ENCODE measurements at regions not wholly inside any gene's neighbourhood (a gene's known extent, or its start where the extent isn't known, plus 50 kb on each side); places are given as distances from the start of the nearest gene placed in this dataset.

DNA sequence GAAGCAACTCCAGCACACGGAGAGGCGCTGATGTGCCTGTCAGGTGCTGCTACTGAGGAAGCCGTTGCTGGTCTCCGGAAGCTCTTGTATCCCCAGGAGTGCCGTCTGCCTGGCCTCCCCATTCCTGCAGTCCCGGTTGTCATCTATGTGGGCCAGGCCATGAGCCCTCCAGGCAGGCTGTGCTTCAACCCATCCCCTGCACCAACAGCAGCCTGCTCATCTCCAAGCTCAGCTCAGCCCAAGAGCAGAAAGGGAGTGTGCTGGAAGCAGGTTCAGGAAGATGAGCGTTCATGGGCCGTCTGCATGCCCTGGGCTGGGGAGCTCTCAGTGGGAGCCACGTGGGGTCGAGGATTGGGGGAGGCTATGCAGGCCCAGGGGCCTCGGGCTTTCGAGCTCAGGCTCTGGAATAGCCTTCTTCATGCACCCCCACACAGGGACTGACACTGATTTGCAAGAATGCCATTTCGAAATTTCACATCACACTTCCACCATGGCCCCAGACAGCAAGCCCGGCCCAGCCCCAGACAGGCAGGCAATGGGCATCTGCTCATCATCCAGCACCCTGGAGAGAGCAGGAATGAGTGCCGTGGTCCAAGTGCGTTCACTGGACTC lies 164.5 kb downstream of the KIF26A start:
- no peak for DNase-seq (ENCODE audit: extremely low read depth, low read depth)
- TF ChIP-seq, protein P1, sequence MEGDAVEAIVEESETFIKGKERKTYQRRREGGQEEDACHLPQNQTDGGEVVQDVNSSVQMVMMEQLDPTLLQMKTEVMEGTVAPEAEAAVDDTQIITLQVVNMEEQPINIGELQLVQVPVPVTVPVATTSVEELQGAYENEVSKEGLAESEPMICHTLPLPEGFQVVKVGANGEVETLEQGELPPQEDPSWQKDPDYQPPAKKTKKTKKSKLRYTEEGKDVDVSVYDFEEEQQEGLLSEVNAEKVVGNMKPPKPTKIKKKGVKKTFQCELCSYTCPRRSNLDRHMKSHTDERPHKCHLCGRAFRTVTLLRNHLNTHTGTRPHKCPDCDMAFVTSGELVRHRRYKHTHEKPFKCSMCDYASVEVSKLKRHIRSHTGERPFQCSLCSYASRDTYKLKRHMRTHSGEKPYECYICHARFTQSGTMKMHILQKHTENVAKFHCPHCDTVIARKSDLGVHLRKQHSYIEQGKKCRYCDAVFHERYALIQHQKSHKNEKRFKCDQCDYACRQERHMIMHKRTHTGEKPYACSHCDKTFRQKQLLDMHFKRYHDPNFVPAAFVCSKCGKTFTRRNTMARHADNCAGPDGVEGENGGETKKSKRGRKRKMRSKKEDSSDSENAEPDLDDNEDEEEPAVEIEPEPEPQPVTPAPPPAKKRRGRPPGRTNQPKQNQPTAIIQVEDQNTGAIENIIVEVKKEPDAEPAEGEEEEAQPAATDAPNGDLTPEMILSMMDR (IDR thresholded peaks at IDR 0.05; ENCODE audit: low read depth, low read length, missing control alignments) = no peak
- no peak overlapping the region for H3K4me3 ChIP-seq (replicated peaks; ENCODE audit: low read depth, low read length)

DNA sequence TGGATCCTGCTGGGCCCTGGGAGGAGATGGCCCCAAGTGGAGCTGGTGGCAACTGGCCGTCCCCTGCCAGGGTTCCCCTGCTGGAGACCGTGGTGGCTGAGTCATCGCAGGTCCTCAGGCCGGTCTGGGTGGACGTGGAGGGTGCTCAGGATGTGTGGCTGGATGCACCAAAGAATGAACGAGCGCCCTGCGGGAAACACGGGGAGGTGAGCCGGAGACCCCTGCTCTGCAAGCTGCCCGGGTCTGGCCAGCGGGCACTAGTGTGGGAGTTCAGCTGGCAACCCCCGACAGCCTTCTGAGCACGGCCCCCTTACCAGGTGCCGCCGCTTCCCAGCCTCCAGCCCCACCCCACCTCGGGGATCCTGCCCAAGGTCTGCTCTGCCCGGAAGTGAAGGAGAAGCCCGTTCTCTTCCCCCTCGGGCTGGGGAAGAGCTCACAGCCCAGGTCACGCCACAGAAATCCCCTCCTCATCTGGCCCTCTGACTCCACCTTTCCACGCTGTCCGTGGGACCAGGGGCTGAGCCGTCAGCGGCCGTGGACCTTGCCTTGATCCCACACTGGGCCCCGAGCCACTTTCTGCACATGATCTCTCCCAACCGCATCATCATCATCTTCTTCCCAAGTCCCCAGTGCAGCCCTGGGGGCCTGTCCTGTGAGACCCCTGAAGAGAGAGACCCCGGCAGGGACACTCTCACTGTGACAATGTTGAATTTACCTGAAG lies 165.5 kb downstream of the KIF26A start:
- no peak for DNase-seq (ENCODE audit: extremely low read depth, low read depth)
- H3K4me3 ChIP-seq (replicated peaks; ENCODE audit: low read depth, low read length) = no peak overlapping the region
- TF ChIP-seq, protein P1 (IDR thresholded peaks at IDR 0.05; ENCODE audit: low read depth, low read length, missing control alignments) = no peak

DNA sequence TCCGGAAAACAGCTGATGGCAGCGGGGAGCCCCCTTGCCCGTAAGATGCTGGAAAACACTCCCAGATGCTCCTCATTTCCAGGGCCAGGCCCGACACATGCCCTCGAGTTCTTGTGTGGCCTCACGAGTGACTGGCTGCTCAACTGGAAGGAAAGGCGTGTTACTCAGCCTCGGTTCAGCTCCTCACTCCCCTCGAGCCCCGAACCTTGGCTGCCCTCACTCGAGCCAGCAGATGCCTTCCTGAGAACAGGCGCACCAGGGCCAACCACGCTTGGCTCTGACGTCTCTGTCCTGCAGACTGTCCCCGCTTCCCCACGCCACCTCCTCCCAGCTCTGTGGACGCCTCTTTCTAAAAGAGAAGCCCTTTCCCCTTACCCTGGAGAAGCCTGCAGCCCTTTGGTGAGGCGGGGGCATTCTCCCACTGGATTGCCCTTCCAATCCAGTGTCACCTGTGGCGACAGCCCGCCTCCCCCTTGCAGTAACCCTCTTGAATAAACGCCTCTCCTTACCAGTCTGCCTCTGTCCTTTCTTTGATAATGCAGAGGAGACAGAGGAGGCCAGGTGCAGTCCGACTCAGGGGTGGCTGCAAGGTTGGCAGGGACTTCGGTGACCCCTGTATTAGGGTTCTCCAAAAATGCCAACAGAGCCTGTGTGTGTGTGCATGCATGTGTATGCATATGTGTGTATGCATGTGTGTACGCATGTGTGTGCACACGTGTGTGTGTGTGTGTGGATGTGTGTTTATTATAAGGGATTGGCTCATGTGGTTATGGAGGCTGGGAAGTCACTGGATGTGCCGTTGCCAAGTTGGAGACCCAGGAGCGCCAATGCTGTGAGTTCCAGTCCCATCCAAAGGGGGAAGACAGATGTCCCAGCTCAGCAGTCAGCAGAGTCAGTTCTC lies 166.3 kb downstream of the KIF26A start:
- no peak for DNase-seq (ENCODE audit: extremely low read depth, low read depth)
- H3K4me3 ChIP-seq (replicated peaks; ENCODE audit: low read depth, low read length) = no peak overlapping the region
- TF ChIP-seq, protein P1 (IDR thresholded peaks at IDR 0.05; ENCODE audit: low read depth, low read length, missing control alignments) = no peak

DNA sequence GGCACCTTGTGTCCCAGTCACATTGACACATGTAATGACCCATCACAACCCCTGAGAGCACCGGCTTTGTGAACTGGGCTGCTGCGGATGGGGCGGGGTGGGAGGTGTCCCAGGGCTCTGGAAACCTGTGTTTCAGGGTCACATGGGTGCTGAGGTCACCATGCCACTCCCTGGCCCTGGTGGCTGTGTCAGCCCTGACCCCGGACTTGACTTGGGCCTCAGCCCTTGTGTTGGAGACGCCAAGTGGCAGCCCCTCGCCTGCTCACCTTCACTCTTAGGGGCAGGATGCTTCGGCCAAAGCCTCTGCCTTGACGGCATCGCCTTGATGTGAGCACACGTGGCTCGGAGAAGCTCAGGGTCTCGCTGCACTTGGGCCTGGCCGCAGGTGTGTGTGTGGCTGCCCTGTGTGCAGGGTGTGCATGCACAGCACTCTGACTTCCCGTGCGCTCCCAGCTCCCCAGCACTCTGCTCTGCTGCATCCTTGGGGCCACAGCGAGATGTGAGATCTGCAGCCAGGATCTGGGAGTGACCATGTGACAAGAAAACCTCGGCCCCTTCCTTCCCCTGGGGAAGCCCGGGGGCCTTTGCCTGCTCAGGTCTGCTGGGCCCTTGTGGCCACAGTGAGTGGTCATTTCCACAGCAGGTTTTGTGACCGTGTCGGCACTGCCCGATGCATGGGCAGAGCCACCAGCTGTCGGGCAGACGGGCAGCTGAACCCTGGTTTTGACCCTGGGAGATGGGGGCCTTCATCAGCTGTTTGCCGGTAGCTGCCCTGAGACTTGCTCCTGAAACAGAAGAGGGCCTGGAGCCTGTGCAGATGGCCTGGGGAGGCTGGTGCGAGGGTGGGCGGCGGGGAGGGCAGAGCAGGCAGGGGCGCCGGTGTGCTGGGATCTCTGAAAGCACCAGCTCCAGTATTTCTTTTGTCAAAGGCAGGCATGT lies 167.4 kb downstream of the KIF26A start:
- TF ChIP-seq, protein P1 (IDR thresholded peaks at IDR 0.05; ENCODE audit: low read depth, low read length, missing control alignments) = no peak
- no peak overlapping the region for H3K4me3 ChIP-seq (replicated peaks; ENCODE audit: low read depth, low read length)
- no peak for DNase-seq (ENCODE audit: extremely low read depth, low read depth)

DNA sequence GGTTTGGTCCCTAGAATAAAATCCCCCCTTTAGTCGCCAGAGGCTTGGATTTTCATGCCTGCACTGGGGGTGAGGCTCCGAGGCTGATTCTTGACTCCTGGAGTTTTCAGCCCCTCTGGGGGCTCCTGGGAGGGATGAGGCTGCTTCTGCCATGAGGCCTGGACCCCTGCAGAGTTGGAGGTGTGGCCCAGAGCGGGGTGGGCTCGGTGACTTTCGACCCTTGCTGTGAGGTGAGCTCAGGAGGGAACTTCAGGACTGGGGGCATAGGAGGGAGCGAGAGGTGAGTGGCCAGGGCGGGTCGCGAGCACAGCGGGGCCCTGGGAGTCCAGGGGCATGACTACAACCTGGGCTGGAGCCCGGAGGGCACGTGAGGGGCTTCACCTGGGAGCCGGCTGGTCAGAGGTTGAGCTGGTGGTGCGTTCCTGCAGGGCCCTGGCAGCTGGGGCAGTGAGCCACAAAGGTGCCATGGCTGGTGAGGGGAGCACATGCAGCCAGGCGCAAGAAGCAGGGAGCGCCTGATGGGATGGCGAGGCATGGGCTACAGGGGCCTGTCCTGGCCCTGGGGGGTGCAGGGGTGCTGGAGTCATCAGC lies 168.2 kb downstream of the KIF26A start:
- TF ChIP-seq, protein P1 (IDR thresholded peaks at IDR 0.05; ENCODE audit: low read depth, low read length, missing control alignments) = no peak
- H3K4me3 ChIP-seq (replicated peaks; ENCODE audit: low read depth, low read length) = no peak overlapping the region
- no peak for DNase-seq (ENCODE audit: extremely low read depth, low read depth)

DNA sequence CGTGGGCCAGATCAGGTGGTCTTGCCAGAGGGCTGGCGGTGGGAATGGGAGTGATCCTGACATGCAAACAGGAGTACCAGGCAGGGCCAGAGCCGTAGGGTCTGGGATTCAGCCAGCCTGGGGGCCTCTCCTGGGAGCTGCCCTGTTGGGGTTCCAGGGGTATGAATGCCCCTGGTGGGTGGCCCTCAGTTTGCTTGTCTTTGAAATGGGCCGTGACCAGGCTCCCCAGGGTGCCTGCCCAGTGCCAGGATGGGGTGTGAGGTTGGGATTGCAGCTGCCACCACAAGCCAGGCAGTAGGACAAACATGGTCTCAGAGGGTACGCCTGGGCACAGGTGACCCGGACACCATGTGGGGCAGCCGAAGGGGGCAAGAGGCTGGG lies 168.8 kb downstream of the KIF26A start:
- H3K4me3 ChIP-seq (replicated peaks; ENCODE audit: low read depth, low read length) = no peak overlapping the region
- TF ChIP-seq, protein P1 (IDR thresholded peaks at IDR 0.05; ENCODE audit: low read depth, low read length, missing control alignments) = no peak
- no peak for DNase-seq (ENCODE audit: extremely low read depth, low read depth)
